ENCODE measurements at regions not wholly inside any gene's neighbourhood (a gene's known extent, or its start where the extent isn't known, plus 50 kb on each side); places are given as distances from the start of the nearest gene placed in this dataset.

- in situ Hi-C loops (cut with HindIII; ENCODE audit: low sequenced_read_pairs) = no loop called here
- no peak for TF ChIP-seq CTCF (IDR thresholded peaks at IDR 0.05; ENCODE audit: low read depth, low read length)
- DNase-seq (ENCODE audit: low read depth, low spot score) = no peak
- no peak overlapping the region for H3K4me3 ChIP-seq (ENCODE audit: low read depth, low read length)
Measured at GRCh38 chr13:59547950-59548349, 615.8 kb downstream of the DIAPH3 start.

- in situ Hi-C loops (cut with HindIII; ENCODE audit: low sequenced_read_pairs) = no loop called here
- TF ChIP-seq CTCF (IDR thresholded peaks at IDR 0.05; ENCODE audit: low read depth, low read length) = no peak
- DNase-seq (ENCODE audit: low read depth, low spot score) = no peak
- no peak overlapping the region for H3K4me3 ChIP-seq (ENCODE audit: low read depth, low read length)
Measured at GRCh38 chr13:59562924-59563323, 600.8 kb downstream of the DIAPH3 start.

GRCh38 chr13:59566561-59566960 lies 597.2 kb downstream of the DIAPH3 start:
- DNase-seq (ENCODE audit: low read depth, low spot score) = no peak
- H3K4me3 ChIP-seq (ENCODE audit: low read depth, low read length) = no peak overlapping the region
- TF ChIP-seq CTCF (IDR thresholded peaks at IDR 0.05; ENCODE audit: low read depth, low read length) = no peak
- in situ Hi-C loops (cut with HindIII; ENCODE audit: low sequenced_read_pairs) = no loop called here

- H3K4me3 ChIP-seq (ENCODE audit: low read depth, low read length) = no peak overlapping the region
- no peak for TF ChIP-seq CTCF (IDR thresholded peaks at IDR 0.05; ENCODE audit: low read depth, low read length)
- in situ Hi-C loops (cut with HindIII; ENCODE audit: low sequenced_read_pairs) = no loop called here
- no peak for DNase-seq (ENCODE audit: low read depth, low spot score)
Measured at GRCh38 chr13:59568306-59568705, 595.4 kb downstream of the DIAPH3 start.

GRCh38 chr13:59570204-59570603 lies 593.5 kb downstream of the DIAPH3 start:
- no peak overlapping the region for H3K4me3 ChIP-seq (ENCODE audit: low read depth, low read length)
- in situ Hi-C loops (cut with HindIII; ENCODE audit: low sequenced_read_pairs) = no loop called here
- no peak for DNase-seq (ENCODE audit: low read depth, low spot score)
- no peak for TF ChIP-seq CTCF (IDR thresholded peaks at IDR 0.05; ENCODE audit: low read depth, low read length)

GRCh38 chr13:59584101-59584500 lies 579.6 kb downstream of the DIAPH3 start:
- in situ Hi-C loops (cut with HindIII; ENCODE audit: low sequenced_read_pairs) = no loop called here
- DNase-seq (ENCODE audit: low read depth, low spot score) = no peak
- TF ChIP-seq CTCF (IDR thresholded peaks at IDR 0.05; ENCODE audit: low read depth, low read length) = no peak
- no peak overlapping the region for H3K4me3 ChIP-seq (ENCODE audit: low read depth, low read length)
